Naive thymus-derived CD4-positive, alpha-beta T cell (primary cell): ENCODE measurements at regions not wholly inside any gene's neighbourhood (a gene's known extent, or its start where the extent isn't known, plus 50 kb on each side); places are given as distances from the start of the nearest gene placed in this dataset.
A peak's percentile ranks its signal among the peaks of the same experiment; 100 is the strongest.

Experiments
- ATAC-seq: fragments of 150-1000 bp; cut with Tn5 transposase; 2 replicates; pipeline ENCODE4 v1.10.0; 2021; ENCODE audit warnings: mild to moderate bottlenecking, moderate library complexity
- CTCF ChIA-PET: fragments of 350-600 bp; sonication (Branson Sonifier 250); formaldehyde crosslinking; loops from one replicate; lab custom pipeline; 2021; ENCODE audit warnings: antibody characterized with exemption; lab: Charles Lee
- POLR2A ChIA-PET: fragments of 350-600 bp; sonication (Branson Sonifier 250); formaldehyde crosslinking; loops from one replicate; lab custom pipeline; 2021; ENCODE audit warnings: antibody characterized with exemption, inconsistent platforms; lab: Charles Lee
- DNase-seq, 9 donors: peaks; one replicate each; pipeline versions ENCODE4 v3.0.0 to v3.0.0-alpha.2; 2020 to 2022; ENCODE audit warnings: mixed read lengths in 1 of 9
- H3K27ac ChIP-seq: one replicate; pipeline ENCODE4 v1.7.0; 2013; ENCODE audit warnings: mild to moderate bottlenecking, low read depth, low read length, moderate library complexity
- H3K27me3 ChIP-seq, 2 donors: one replicate each; pipeline ENCODE4 v1.7.0; 2013; ENCODE audit warnings: low read length in 2 of 2, mild to moderate bottlenecking in 2 of 2, moderate library complexity in 2 of 2; ENCODE audit not compliant: control insufficient read depth in 2 of 2, insufficient read depth in 2 of 2
- H3K36me3 ChIP-seq, 3 experiments: 1 replicate in 2 of 3; 2 replicates in 1 of 3; pipeline ENCODE4 v1.7.0; 2013; ENCODE audit warnings: low read length in 3 of 3, mild to moderate bottlenecking in 3 of 3, moderate library complexity in 1 of 3; ENCODE audit not compliant: insufficient read depth in 3 of 3, control insufficient read depth in 2 of 3
- H3K4me1 ChIP-seq, 2 donors: one replicate each; pipeline ENCODE4 v1.7.0; 2013; ENCODE audit warnings: low read length in 2 of 2, mild to moderate bottlenecking in 2 of 2, moderate library complexity in 1 of 2; ENCODE audit not compliant: control insufficient read depth in 2 of 2, insufficient read depth in 2 of 2
- H3K4me3 ChIP-seq: 2 replicates; pipeline ENCODE4 v1.7.0; 2013; ENCODE audit warnings: mild to moderate bottlenecking, low read length
- H3K9me3 ChIP-seq, 3 experiments: 1 replicate in 2 of 3; 2 replicates in 1 of 3; pipeline ENCODE4 v1.7.0; 2013; ENCODE audit warnings: low read length in 3 of 3; ENCODE audit not compliant: control insufficient read depth in 2 of 3
- H3K27ac Mint-ChIP-seq, 9 donors: one replicate each; pipeline ENCODE4 v1.8.0; 2020 to 2022; ENCODE audit warnings: mixed read lengths in 9 of 9, mild to moderate bottlenecking in 8 of 9, moderate library complexity in 5 of 9, inconsistent platforms in 2 of 9
- H3K27me3 Mint-ChIP-seq, 5 donors: one replicate each; pipeline ENCODE4 v1.8.0; 2021 to 2022; ENCODE audit warnings: mixed read lengths in 5 of 5, mild to moderate bottlenecking in 1 of 5
- H3K36me3 Mint-ChIP-seq, 5 donors: one replicate each; pipeline ENCODE4 v1.8.0; 2020 to 2022; ENCODE audit warnings: mixed read lengths in 5 of 5, mild to moderate bottlenecking in 3 of 5, inconsistent platforms in 1 of 5
- H3K4me1 Mint-ChIP-seq, 7 donors: one replicate each; pipeline ENCODE4 v1.8.0; 2020 to 2022; ENCODE audit warnings: mixed read lengths in 7 of 7, mild to moderate bottlenecking in 3 of 7, inconsistent platforms in 1 of 7
- H3K4me3 Mint-ChIP-seq, 10 donors: one replicate each; pipeline ENCODE4 v1.8.0; 2020 to 2022; ENCODE audit warnings: mild to moderate bottlenecking in 10 of 10, mixed read lengths in 10 of 10, moderate library complexity in 6 of 10, inconsistent platforms in 2 of 10
- H3K9me3 Mint-ChIP-seq, 11 donors: one replicate each; pipeline ENCODE4 v1.8.0; 2020 to 2022; ENCODE audit warnings: mixed read lengths in 11 of 11, mild to moderate bottlenecking in 4 of 11, inconsistent platforms in 1 of 11, moderate library complexity in 1 of 11
- intact Hi-C, 2 donors: fragments of 100-400 bp; cut with micrococcal nuclease; formaldehyde crosslinking; loops; one replicate each; pipeline ENCODE4 v1.15.1; 2023

- no peak for ATAC-seq
- CTCF ChIA-PET: no interaction called here
- no peak overlapping the region for H3K4me3 Mint-ChIP-seq
These were observed 113.2 kb upstream of the KCNG1 start for GRCh38 chr20:51135926-51136715.

GRCh38 chr20:51134405-51134804 is 111.5 kb upstream of the KCNG1 start:
- CTCF ChIA-PET: no interaction called here

More at GRCh38 chr20:51135926-51136715, 113.2 kb upstream of the KCNG1 start:
- no peak overlapping the region for H3K4me3 ChIP-seq
- Mint-ChIP-seq H3K36me3 (no peaks in the 10 kb centered on the region), H3K27me3 (peaks cover 8 to 14% (median 10%) of the 10 kb centered on the region in 5 donors), H3K4me1 (no peaks in the 10 kb centered on the region), H3K9me3 (no peaks in the 10 kb centered on the region), H3K27ac (no peak overlapping the region)
- POLR2A ChIA-PET: no interaction called here
- H3K27me3 ChIP-seq: no peaks in the 10 kb centered on the region
- intact Hi-C loops: no loop called here
- no peaks in the 10 kb centered on the region for H3K4me1 ChIP-seq
- H3K27ac ChIP-seq: no peak overlapping the region
- no peaks in the 10 kb centered on the region for H3K36me3 ChIP-seq
- no peaks in the 10 kb centered on the region for H3K9me3 ChIP-seq
- DNase-seq: no peak

GRCh38 chr20:51132279-51132678 is 109.4 kb upstream of the KCNG1 start:
- CTCF ChIA-PET: no interaction called here
- POLR2A ChIA-PET: no interaction called here
- no peak overlapping the region for H3K27ac Mint-ChIP-seq
- no peaks in the 10 kb centered on the region for H3K27me3 ChIP-seq
- DNase-seq (no peak), ATAC-seq (no peak)
- no peaks in the 10 kb centered on the region for H3K9me3 ChIP-seq
- H3K4me1 ChIP-seq: no peaks in the 10 kb centered on the region
- intact Hi-C loops: no loop called here
- H3K36me3 Mint-ChIP-seq: no peaks in the 10 kb centered on the region
- H3K36me3 ChIP-seq: no peaks in the 10 kb centered on the region
- H3K27ac ChIP-seq: no peak overlapping the region
- no peaks in the 10 kb centered on the region for H3K9me3 Mint-ChIP-seq
- H3K4me1 Mint-ChIP-seq: peaks cover 0 to 16% (median 0%) of the 10 kb centered on the region in 7 donors
- H3K4me3 ChIP-seq: no peak overlapping the region
- peaks cover 0 to 20% (median 5%) of the 10 kb centered on the region in 5 donors for H3K27me3 Mint-ChIP-seq
- H3K4me3 Mint-ChIP-seq: no peak overlapping the region

More at GRCh38 chr20:51134405-51134804, 111.5 kb upstream of the KCNG1 start:
- Mint-ChIP-seq H3K27ac (no peak overlapping the region), H3K4me1 (no peaks in the 10 kb centered on the region), H3K27me3 (peaks cover 5 to 15% (median 9%) of the 10 kb centered on the region in 5 donors), H3K9me3 (no peaks in the 10 kb centered on the region), H3K36me3 (no peaks in the 10 kb centered on the region), H3K4me3 (peak overlapping the region in 1 of 10 donors; percentile 19)
- no peak for DNase-seq
- no peak for ATAC-seq
- POLR2A ChIA-PET: no interaction called here
- H3K4me3 ChIP-seq: no peak overlapping the region
- no peaks in the 10 kb centered on the region for H3K9me3 ChIP-seq
- H3K27me3 ChIP-seq: no peaks in the 10 kb centered on the region
- H3K27ac ChIP-seq: no peak overlapping the region
- intact Hi-C loops: no loop called here
- H3K36me3 ChIP-seq: no peaks in the 10 kb centered on the region
- H3K4me1 ChIP-seq: no peaks in the 10 kb centered on the region

GRCh38 chr20:51131811-51132210 is 108.9 kb upstream of the KCNG1 start:
- no peaks in the 10 kb centered on the region for H3K9me3 Mint-ChIP-seq
- H3K36me3 Mint-ChIP-seq: no peaks in the 10 kb centered on the region
- Histone ChIP-seq H3K4me1 (no peaks in the 10 kb centered on the region), H3K9me3 (no peaks in the 10 kb centered on the region), H3K4me3 (no peak overlapping the region), H3K36me3 (no peaks in the 10 kb centered on the region), H3K27me3 (no peaks in the 10 kb centered on the region), H3K27ac (no peak overlapping the region)
- ChIA-PET POLR2A (no interaction called here), CTCF (no interaction called here)
- intact Hi-C loops: no loop called here
- H3K4me1 Mint-ChIP-seq: peaks cover 0 to 16% (median 0%) of the 10 kb centered on the region in 7 donors
- H3K27me3 Mint-ChIP-seq: peaks cover 0 to 21% (median 8%) of the 10 kb centered on the region in 5 donors
- no peak overlapping the region for H3K27ac Mint-ChIP-seq
- ATAC-seq (no peak), DNase-seq (no peak)
- no peak overlapping the region for H3K4me3 Mint-ChIP-seq

- DNase-seq (no peak), ATAC-seq (no peak)
- H3K27me3 ChIP-seq: no peaks in the 10 kb centered on the region
- POLR2A ChIA-PET: no interaction called here
- H3K36me3 ChIP-seq: no peaks in the 10 kb centered on the region
- H3K4me1 ChIP-seq: no peaks in the 10 kb centered on the region
- Mint-ChIP-seq H3K9me3 (no peaks in the 10 kb centered on the region), H3K27ac (peak overlapping the region in 1 of 9 donors; percentile 36), H3K4me1 (peaks cover 0 to 16% (median 0%) of the 10 kb centered on the region in 7 donors), H3K4me3 (peak overlapping the region in 1 of 10 donors; percentile 35), H3K27me3 (peaks cover 0 to 21% (median 11%) of the 10 kb centered on the region in 5 donors), H3K36me3 (no peaks in the 10 kb centered on the region)
- CTCF ChIA-PET: no interaction called here
- H3K9me3 ChIP-seq: no peaks in the 10 kb centered on the region
- intact Hi-C loops: no loop called here
- no peak overlapping the region for H3K4me3 ChIP-seq
- H3K27ac ChIP-seq: no peak overlapping the region
These were observed 106.4 kb upstream of the KCNG1 start for GRCh38 chr20:51129147-51129776.

GRCh38 chr20:51128198-51128597 is 105.3 kb upstream of the KCNG1 start:
- CTCF ChIA-PET: no interaction called here
- no peak overlapping the region for H3K4me3 Mint-ChIP-seq
- Histone ChIP-seq H3K4me1 (no peaks in the 10 kb centered on the region), H3K9me3 (no peaks in the 10 kb centered on the region), H3K27me3 (no peaks in the 10 kb centered on the region), H3K27ac (no peak overlapping the region), H3K36me3 (no peaks in the 10 kb centered on the region), H3K4me3 (no peak overlapping the region)
- intact Hi-C loops: no loop called here
- DNase-seq (no peak), ATAC-seq (no peak)
- peak overlapping the region in 1 of 9 donors; percentile 35 for H3K27ac Mint-ChIP-seq
- no peaks in the 10 kb centered on the region for H3K9me3 Mint-ChIP-seq
- POLR2A ChIA-PET: no interaction called here
- H3K27me3 Mint-ChIP-seq: peaks cover 0 to 25% (median 8%) of the 10 kb centered on the region in 5 donors
- no peaks in the 10 kb centered on the region for H3K36me3 Mint-ChIP-seq
- peaks cover 0 to 16% (median 0%) of the 10 kb centered on the region in 7 donors for H3K4me1 Mint-ChIP-seq
